ENCODE measurements at regions not wholly inside any gene's neighbourhood (a gene's known extent, or its start where the extent isn't known, plus 50 kb on each side); places are given as distances from the start of the nearest gene placed in this dataset.
"Not testable (repeated sequence)": the region's sequence is repeated elsewhere in the genome, so short reads cannot be mapped to it uniquely, and the experiment has no call there.

DNA sequence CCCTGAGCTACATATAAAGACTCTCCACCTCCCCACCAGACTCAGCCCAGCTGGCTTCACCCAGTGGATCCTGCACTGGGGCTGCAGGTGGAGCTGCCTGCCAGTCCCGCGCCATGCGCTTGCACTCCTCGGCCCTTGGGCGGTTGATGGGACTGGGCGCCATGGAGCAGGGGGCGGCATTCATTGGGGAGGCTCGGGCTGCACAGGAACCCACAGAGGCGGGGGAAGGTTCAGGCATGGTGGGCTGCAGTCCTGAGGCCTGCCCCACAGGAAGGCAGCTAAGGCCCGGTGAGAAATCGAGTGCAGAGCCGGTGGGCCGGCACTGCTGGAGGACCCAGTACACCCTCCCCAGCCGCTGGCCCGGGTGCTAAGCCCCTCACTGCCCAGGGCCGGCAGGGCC lies 157.2 kb upstream of the GNAI1 start (continued):
- TF ChIP-seq HCFC1 (IDR thresholded peaks at IDR 0.05; ENCODE audit: low read length) (no peak), PAX5 (IDR thresholded peaks at IDR 0.05; ENCODE audit: borderline replicate concordance, low read depth, low read length) (no peak), IKZF2 (IDR thresholded peaks at IDR 0.05) (no peak)

DNA sequence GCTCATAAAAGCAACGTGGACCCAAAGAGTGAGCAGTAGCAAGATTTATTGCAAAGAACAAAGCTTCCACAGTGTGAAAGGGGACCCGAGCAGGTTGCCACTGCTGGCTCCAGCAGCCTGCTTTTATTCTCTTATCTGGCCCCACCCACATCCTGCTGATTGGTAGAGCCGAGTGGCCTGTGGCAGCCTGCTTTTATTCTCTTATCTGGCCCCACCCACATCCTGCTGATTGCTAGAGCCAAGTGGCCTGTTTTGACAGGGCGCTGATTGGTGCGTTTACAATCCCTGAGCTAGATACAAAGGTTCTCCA lies 158.0 kb upstream of the GNAI1 start:
- H3K27me3 ChIP-seq (replicated peaks in 1 of 2; ENCODE audit: control insufficient read depth in 2 of 2, insufficient read depth in 2 of 2, low read length in 1 of 2); H2AFZ ChIP-seq (ENCODE audit: control insufficient read depth, low read depth, low read length); H3K4me1 ChIP-seq (ENCODE audit: control insufficient read depth, insufficient read depth, low read length); DNase-seq (ENCODE audit: low read depth, low spot score); intact Hi-C loops (cut with micrococcal nuclease; ENCODE audit: unreplicated experiment); BruUV-seq (replicated peaks); H3K4me2 ChIP-seq (ENCODE audit: control insufficient read depth, insufficient read depth); H3K9me3 ChIP-seq (replicated peaks; ENCODE audit: control insufficient read depth, insufficient read depth, low read length); H4K20me1 ChIP-seq (ENCODE audit: control insufficient read depth, insufficient read depth); SMC1A ChIA-PET (ENCODE audit: uncharacterized antibody, unreplicated experiment); FAIRE-seq; H3K79me2 ChIP-seq (ENCODE audit: control insufficient read depth, insufficient read depth, low read length); ATAC-seq; H3K4me3 ChIP-seq; POLR2A ChIA-PET; CTCF ChIA-PET; H3K9ac ChIP-seq (ENCODE audit: control insufficient read depth, insufficient read depth, low read length); H3K36me3 ChIP-seq (ENCODE audit: control insufficient read depth in 2 of 2, insufficient read depth in 2 of 2, low read length in 1 of 2); in situ Hi-C loops (cut with MboI); H3K27ac ChIP-seq (ENCODE audit: control insufficient read depth, insufficient read depth); RAD21 ChIA-PET (ENCODE audit: unreplicated experiment): not testable (repeated sequence)
- 44% methylated on average over 5 of the region's 5 CpGs for WGBS (ENCODE audit: insufficient coverage, insufficient replicate concordance, low lambda C conversion rate, missing lambda C conversion rate)

DNA sequence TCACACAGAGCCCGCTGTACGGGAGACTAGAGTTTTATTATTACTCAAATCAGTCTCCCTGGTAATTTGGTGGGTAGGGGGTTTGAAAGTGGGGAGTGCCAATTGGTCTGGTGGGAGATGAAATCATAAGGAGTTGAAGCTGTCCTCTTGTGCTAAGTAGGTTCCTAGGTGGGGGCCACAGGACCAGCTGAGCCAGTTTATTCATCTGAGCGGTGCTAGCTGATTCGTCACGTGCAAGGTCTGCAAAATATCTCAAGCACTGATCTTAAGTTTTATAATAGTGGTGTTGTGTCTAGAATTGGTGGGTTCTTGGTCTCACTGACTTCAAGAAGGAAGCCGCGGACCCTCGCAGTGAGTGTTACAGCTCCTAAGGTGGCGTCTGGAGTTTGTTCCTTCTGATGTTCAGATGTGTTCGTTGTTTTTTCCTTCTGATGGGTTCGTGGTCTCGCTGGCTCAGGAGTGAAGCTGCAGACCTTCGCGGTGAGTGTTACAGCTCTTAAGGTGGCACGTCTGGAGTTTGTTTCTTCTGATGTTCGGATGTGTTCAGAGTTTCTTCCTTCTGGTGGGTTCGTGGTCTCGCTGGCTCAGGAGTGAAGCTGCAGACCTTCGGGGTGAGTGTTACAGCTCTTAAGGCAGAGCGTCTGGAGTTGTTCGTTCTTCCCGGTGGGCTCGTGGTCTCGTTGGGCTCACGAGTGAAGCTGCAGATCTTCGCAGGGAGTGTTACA lies 158.5 kb upstream of the GNAI1 start:
- SMC1A ChIA-PET (ENCODE audit: uncharacterized antibody, unreplicated experiment), result interaction anchor here (0.7 kb wide), 1 partner anchor 17 kb away, joined by 3 read pairs; no protein-coding TSS in a partner anchor
- H3K4me3 ChIP-seq; POLR2A ChIA-PET; H3K27me3 ChIP-seq (replicated peaks in 1 of 2; ENCODE audit: control insufficient read depth in 2 of 2, insufficient read depth in 2 of 2, low read length in 1 of 2); H2AFZ ChIP-seq (ENCODE audit: control insufficient read depth, low read depth, low read length); FAIRE-seq; H3K79me2 ChIP-seq (ENCODE audit: control insufficient read depth, insufficient read depth, low read length); ATAC-seq; BruUV-seq (replicated peaks); H4K20me1 ChIP-seq (ENCODE audit: control insufficient read depth, insufficient read depth); H3K36me3 ChIP-seq (ENCODE audit: control insufficient read depth in 2 of 2, insufficient read depth in 2 of 2, low read length in 1 of 2); H3K4me2 ChIP-seq (ENCODE audit: control insufficient read depth, insufficient read depth); H3K9me3 ChIP-seq (replicated peaks; ENCODE audit: control insufficient read depth, insufficient read depth, low read length); RAD21 ChIA-PET (ENCODE audit: unreplicated experiment); in situ Hi-C loops (cut with MboI); H3K27ac ChIP-seq (ENCODE audit: control insufficient read depth, insufficient read depth); CTCF ChIA-PET; DNase-seq (ENCODE audit: low read depth, low spot score); intact Hi-C loops (cut with micrococcal nuclease; ENCODE audit: unreplicated experiment); H3K4me1 ChIP-seq (ENCODE audit: control insufficient read depth, insufficient read depth, low read length); H3K9ac ChIP-seq (ENCODE audit: control insufficient read depth, insufficient read depth, low read length): not testable (repeated sequence)
- WGBS (ENCODE audit: insufficient coverage, insufficient replicate concordance, low lambda C conversion rate, missing lambda C conversion rate), result 67% methylated on average over 26 of the region's 26 CpGs
